NCI-H128 (cell line): ENCODE measurements at regions not wholly inside any gene's neighbourhood (a gene's known extent, or its start where the extent isn't known, plus 50 kb on each side); places are given as distances from the start of the nearest gene placed in this dataset.

Source experiments
- DNase-seq: peaks from one replicate; lab custom pipeline; 2025; ENCODE audit not compliant: unreplicated experiment; lab: John Stamatoyannopoulos, UW

GRCh38 chr22:47672526-47672925 lies 910.1 kb downstream of the TBC1D22A start:
- no peak for DNase-seq

GRCh38 chr22:47665151-47665550 lies 902.7 kb downstream of the TBC1D22A start:
- no peak for DNase-seq

- DNase-seq, result no peak
Measured at GRCh38 chr22:47663615-47664605, 901.5 kb downstream of the TBC1D22A start.

DNA sequence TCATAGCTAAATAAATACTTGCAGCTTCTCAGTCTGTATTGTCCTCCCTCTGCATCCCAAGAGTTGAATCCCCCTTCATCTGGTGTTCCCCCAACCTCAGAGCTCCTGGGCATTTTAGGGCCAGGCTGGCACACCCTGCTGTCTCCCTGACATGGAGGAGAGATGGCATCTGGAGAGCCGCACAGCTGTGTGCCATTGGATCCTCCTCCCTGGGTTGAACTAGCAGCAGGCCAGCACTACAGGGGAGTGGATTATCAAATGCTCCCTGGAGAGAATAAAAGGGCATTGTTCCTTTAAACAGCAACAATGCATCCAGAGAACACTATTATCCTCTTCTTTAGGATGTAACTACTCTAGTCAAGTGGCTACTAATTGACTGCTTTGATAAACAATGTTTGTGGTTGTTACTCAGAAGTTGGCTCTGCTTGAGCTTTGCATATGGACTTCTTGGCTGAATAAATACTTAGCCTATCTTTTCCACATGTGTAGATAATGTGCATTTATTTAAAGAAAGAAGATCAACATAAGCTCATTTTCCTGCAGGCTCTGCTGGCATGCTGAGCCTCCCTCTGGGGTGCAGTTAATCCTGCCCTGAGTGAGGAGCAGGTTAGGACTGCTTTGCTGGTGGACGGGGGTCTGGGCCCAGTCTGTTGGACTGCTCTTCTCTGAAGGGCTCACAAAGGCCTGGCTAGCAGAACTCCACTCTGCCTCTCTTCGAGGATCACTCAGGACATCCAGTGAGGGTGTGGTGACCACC lies 897.2 kb downstream of the TBC1D22A start:
- DNase-seq, result no peak

DNA sequence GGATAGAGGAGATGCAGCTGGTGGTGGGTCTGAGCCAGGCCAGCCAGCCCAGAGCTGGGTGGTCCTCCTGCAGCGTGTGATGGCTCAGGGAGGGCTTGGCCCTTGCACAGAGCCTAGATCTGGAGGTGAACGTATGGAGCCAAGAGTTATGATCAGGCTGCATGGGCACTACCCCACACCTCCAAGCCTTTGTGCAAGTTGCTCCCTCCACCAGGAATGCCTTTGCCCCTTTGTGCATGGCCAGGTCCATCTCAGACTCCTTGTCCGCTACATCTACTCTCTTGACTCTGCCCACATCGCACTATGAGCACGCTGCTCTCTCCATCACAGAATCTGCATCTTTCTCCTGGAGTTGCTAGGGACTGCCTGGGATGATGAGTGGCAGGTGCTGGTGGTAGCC lies 895.7 kb downstream of the TBC1D22A start:
- no peak for DNase-seq

GRCh38 chr22:47657224-47657623 lies 894.8 kb downstream of the TBC1D22A start:
- no peak for DNase-seq

DNA sequence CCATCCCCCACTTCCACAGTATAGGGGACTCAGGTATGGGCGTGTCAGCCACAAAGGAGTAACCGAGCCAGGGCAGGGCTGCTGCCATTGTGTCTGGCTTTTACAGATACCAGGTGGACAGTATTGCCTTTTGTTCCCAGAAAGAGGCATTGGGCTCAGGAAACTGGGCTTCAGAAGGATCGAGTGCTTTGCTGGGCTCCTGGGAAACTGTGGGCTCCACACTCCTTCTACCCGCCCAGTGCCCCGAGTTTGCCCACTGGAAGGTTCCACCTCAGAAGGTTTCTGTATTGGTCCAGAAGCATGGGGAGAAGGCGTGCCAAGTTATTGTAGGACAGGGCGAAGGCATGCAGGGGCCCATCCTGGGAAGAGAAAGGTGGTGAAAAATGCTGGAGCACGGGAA lies 894.4 kb downstream of the TBC1D22A start:
- DNase-seq, result no peak

DNA sequence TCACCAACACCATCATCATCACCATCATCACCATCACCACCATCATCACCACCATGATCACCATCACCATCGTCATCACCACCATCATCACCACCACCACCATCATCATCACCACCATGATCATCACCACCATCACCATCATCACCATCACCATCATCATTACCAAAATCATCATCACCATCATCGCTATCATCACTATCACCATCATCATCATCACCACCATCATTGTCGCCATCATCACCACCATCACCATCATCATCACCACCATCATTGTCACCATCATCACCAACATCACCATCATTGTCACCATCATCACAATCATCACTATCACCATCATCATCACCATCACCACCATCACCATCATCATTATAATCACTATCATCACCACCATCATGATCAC lies 893.5 kb downstream of the TBC1D22A start:
- DNase-seq, result no peak

GRCh38 chr22:47654922-47655491 lies 892.6 kb downstream of the TBC1D22A start:
- no peak for DNase-seq

- DNase-seq, result no peak
Measured at GRCh38 chr22:47653921-47654320, 891.5 kb downstream of the TBC1D22A start.

GRCh38 chr22:47651216-47651987 lies 889.0 kb downstream of the TBC1D22A start:
- DNase-seq, result no peak

- no peak for DNase-seq
Measured at GRCh38 chr22:47647720-47648119, 885.3 kb downstream of the TBC1D22A start.

DNA sequence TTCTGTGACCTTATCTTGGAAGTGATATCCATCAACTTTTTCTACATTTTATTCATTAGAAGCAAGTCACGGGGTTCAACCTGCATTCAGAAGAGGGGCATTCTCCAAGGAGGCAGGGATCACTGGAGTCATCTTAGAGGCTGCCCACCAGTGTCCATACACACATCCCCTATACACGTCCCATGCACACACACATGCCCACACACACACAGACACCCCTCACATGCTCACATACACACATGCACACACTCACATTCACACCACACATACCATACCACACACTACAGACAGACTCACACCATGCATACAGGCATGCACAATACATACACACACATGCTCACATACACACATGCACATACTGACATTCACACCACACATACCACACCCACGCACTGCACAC lies 884.7 kb downstream of the TBC1D22A start:
- DNase-seq, result no peak

- no peak for DNase-seq
Measured at GRCh38 chr22:47645923-47646322, 883.5 kb downstream of the TBC1D22A start.

DNA sequence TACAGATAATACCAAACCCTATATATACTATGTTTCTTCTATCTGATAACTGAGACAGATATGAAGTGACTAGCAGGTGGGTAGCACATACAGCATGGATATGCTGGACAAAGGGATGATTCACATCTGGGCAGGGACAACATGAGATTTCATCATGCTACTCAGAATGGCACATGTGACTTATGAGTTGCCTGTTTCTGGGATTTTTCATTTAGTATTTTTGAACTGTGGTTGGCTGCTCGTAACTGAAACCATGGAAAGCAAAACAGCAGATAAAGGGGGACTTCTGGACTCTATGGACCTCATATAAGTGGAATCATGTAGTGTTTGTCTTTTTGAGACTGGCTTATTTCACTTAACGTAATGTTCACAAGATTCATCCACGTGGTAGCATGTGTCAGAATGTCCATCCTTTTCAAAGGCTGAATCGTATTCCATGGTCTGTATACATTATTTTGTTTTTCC lies 883.0 kb downstream of the TBC1D22A start:
- no peak for DNase-seq

DNA sequence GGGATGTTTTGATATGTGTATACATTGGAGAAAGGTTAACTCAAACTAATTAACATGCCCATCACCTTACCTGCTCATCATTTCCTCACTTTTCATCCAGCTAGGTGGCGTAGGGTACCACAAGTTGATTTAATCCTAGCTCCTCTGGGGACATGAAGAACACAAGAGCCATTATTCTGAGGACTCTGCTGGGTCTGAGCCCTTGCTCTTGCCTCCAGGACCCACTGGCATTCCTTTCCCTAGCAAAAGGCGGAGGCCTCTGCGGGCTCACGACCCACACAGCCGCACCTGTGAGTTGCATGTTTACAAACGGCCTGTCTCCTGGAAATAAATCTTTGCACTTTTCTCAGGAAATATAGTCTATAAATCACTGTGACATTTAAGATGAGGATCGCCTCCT lies 871.9 kb downstream of the TBC1D22A start:
- DNase-seq, result no peak

DNA sequence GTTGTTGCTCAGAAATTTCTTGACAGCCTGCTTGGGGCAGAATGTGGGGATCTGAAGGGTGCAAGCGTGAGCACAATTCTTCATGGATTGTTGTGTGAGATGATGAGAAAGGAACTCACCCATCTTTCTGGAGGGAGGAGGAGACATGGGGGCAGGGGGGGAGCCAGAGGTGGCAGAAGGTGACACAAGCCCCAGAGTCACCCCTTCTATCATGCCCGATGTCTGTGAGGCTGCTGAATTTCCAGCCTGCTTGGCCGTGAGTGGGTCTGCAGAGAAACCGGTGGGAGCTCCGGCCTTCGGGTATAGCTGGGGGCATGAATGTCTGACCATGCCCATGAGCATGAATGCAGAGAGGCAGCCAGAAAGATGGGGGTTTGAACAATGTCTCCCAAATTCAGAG lies 870.7 kb downstream of the TBC1D22A start:
- no peak for DNase-seq

- DNase-seq, result no peak
Measured at GRCh38 chr22:47632701-47633100, 870.3 kb downstream of the TBC1D22A start.

DNA sequence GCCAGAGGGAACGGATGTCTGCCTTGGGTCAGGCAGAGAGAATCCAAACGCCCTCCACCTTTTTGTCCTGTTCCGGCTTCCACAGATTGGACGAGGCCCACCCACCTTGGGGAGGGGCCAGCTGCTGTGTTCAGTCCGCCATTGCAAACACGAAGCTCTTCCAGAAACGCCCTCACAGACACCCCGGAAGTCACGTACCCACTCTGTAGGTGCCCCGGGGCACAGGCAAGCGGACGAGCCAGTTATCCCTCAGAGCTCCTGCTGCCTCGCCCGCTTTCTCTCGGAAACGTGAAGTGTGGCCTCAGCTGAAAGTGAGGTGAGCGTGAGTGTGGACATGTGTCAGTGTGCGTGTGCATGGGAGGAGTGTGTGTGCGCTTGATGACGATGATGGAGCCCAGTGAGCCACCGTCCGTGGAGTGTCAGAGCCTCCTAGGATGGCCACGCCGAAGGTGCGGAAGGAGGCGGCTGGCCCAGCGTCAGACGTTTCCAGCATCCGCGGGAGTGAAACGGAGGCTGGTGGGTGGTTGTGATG lies 869.2 kb downstream of the TBC1D22A start:
- DNase-seq, result no peak

GRCh38 chr22:47630741-47631534 lies 868.5 kb downstream of the TBC1D22A start:
- DNase-seq, result no peak
